CD4-positive, alpha-beta memory T cell (primary cell): ENCODE measurements at regions not wholly inside any gene's neighbourhood (a gene's known extent, or its start where the extent isn't known, plus 50 kb on each side); places are given as distances from the start of the nearest gene placed in this dataset.

Source experiments
- CTCF ChIA-PET: fragments of 350-600 bp; sonication (Branson Sonifier 250); formaldehyde crosslinking; loops from one replicate; lab custom pipeline; 2021; ENCODE audit warnings: inconsistent platforms; ENCODE audit not compliant: partially characterized antibody; lab: Charles Lee
- POLR2A ChIA-PET: fragments of 350-600 bp; sonication (Branson Sonifier 250); formaldehyde crosslinking; loops from one replicate; lab custom pipeline; 2021; ENCODE audit not compliant: partially characterized antibody; lab: Charles Lee
- DNase-seq, 5 donors: peaks; one replicate each; pipeline versions ENCODE4 v3.0.0 to v3.0.0-alpha.2; 2020 to 2022; ENCODE audit warnings: mixed read lengths in 1 of 5
- H3K27ac ChIP-seq: one replicate; pipeline ENCODE4 v1.7.0; 2013; ENCODE audit warnings: low read depth, low read length
- H3K27me3 ChIP-seq: 2 replicates; pipeline ENCODE4 v1.7.0; 2013; ENCODE audit warnings: mild to moderate bottlenecking, low read length, moderate library complexity; ENCODE audit not compliant: insufficient read depth
- H3K36me3 ChIP-seq: 2 replicates; pipeline ENCODE4 v1.7.0; 2013; ENCODE audit warnings: mild to moderate bottlenecking, low read length, moderate library complexity; ENCODE audit not compliant: insufficient read depth
- H3K4me1 ChIP-seq: 2 replicates; pipeline ENCODE4 v1.7.0; 2013; ENCODE audit warnings: mild to moderate bottlenecking, low read length, moderate library complexity; ENCODE audit not compliant: insufficient read depth
- H3K4me3 ChIP-seq, 2 donors: one replicate each; pipeline ENCODE4 v1.7.0; 2013; ENCODE audit warnings: low read length in 2 of 2, mild to moderate bottlenecking in 1 of 2
- H3K9me3 ChIP-seq, 2 donors: one replicate each; pipeline ENCODE4 v1.7.0; 2013; ENCODE audit warnings: low read length in 2 of 2, control low read depth in 1 of 2; ENCODE audit not compliant: control insufficient read depth in 1 of 2
- H3K27ac Mint-ChIP-seq, 7 donors: one replicate each; pipeline ENCODE4 v1.8.0; 2020 to 2021; ENCODE audit warnings: mixed read lengths in 7 of 7, mild to moderate bottlenecking in 6 of 7, inconsistent platforms in 3 of 7, moderate library complexity in 3 of 7
- H3K27me3 Mint-ChIP-seq, 2 donors: one replicate each; pipeline ENCODE4 v1.8.0; 2020 to 2021; ENCODE audit warnings: mixed read lengths in 2 of 2
- H3K36me3 Mint-ChIP-seq, 2 donors: one replicate each; pipeline ENCODE4 v1.8.0; 2020 to 2021; ENCODE audit warnings: mixed read lengths in 2 of 2, inconsistent platforms in 1 of 2, mild to moderate bottlenecking in 1 of 2
- H3K4me1 Mint-ChIP-seq, 4 donors: one replicate each; pipeline ENCODE4 v1.8.0; 2020 to 2021; ENCODE audit warnings: mixed read lengths in 4 of 4, mild to moderate bottlenecking in 1 of 4
- H3K4me3 Mint-ChIP-seq, 8 donors: one replicate each; pipeline ENCODE4 v1.8.0; 2020 to 2021; ENCODE audit warnings: mixed read lengths in 8 of 8, mild to moderate bottlenecking in 7 of 8, moderate library complexity in 6 of 8, inconsistent platforms in 3 of 8
- H3K9me3 Mint-ChIP-seq, 8 donors: one replicate each; pipeline ENCODE4 v1.8.0; 2020 to 2021; ENCODE audit warnings: mixed read lengths in 8 of 8, mild to moderate bottlenecking in 5 of 8, inconsistent platforms in 3 of 8, moderate library complexity in 1 of 8
- intact Hi-C: fragments of 100-400 bp; cut with micrococcal nuclease; formaldehyde crosslinking; loops from one replicate; pipeline ENCODE4 v1.15.1; 2023

DNA sequence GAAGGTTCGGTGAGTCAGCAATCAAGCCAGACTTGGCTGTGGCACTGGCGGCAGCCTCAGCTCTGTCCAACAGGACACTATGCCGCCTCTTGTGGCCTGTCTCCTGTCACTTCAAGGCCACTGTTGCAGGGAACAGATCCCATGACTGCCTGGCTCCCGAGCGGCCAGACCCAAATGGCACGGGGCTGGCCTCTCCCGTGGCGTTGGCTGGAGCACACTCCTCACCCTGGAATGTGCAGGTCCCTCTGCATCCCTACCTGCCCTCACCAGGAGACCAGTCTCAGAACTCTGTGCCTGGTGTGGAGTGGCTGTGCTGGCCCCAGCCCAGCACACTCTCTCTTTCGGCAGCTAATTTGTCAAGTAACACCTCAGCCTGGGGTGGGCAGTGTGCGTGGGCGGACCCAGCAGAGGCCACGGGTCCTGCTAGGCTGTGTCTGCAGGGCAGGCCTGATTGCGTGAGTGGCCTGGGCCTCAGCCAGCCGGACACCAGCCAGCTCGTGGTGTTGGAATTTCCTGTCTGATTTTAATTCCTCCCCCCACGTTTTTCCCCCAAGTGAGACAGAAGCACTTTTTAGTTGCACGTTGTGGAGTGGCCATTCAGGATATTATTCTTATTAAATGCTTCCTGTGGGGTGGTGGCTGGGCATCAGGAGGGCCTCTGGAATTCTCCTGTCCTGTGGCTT is 179.3 kb downstream of the GLI2 start:
- Histone ChIP-seq H3K4me1 (no peaks in the 10 kb centered on the region), H3K27me3 (no peaks in the 10 kb centered on the region), H3K36me3 (no peaks in the 10 kb centered on the region), H3K27ac (no peak overlapping the region), H3K4me3 (no peak overlapping the region), H3K9me3 (no peaks in the 10 kb centered on the region)
- ChIA-PET CTCF (no interaction called here), POLR2A (no interaction called here)
- H3K4me1 Mint-ChIP-seq, result no peaks in the 10 kb centered on the region
- H3K27me3 Mint-ChIP-seq, result peaks cover 0 to 1% of the 10 kb centered on the region in 2 donors
- intact Hi-C loops, result no loop called here
- no peaks in the 10 kb centered on the region for H3K36me3 Mint-ChIP-seq
- no peak overlapping the region for H3K4me3 Mint-ChIP-seq
- H3K9me3 Mint-ChIP-seq, result no peaks in the 10 kb centered on the region
- DNase-seq, result no peak
- no peak overlapping the region for H3K27ac Mint-ChIP-seq

- intact Hi-C loops, result no loop called here
- Histone ChIP-seq H3K36me3 (no peaks in the 10 kb centered on the region), H3K4me1 (no peaks in the 10 kb centered on the region), H3K9me3 (no peaks in the 10 kb centered on the region), H3K27me3 (no peaks in the 10 kb centered on the region), H3K4me3 (no peak overlapping the region), H3K27ac (no peak overlapping the region)
- Mint-ChIP-seq H3K9me3 (no peaks in the 10 kb centered on the region), H3K36me3 (no peaks in the 10 kb centered on the region), H3K27ac (no peak overlapping the region), H3K27me3 (peaks cover 1 to 2% of the 10 kb centered on the region in 2 donors), H3K4me3 (no peak overlapping the region), H3K4me1 (no peaks in the 10 kb centered on the region)
- CTCF ChIA-PET, result no interaction called here
- POLR2A ChIA-PET, result no interaction called here
- DNase-seq, result no peak
These were observed 180.0 kb downstream of the GLI2 start for GRCh38 chr2:120915670-120916069.

- POLR2A ChIA-PET, result no interaction called here
These were observed 180.8 kb downstream of the GLI2 start for GRCh38 chr2:120916446-120916845.

GRCh38 chr2:120917886-120918285 is 182.2 kb downstream of the GLI2 start:
- intact Hi-C loops, result no loop called here
- Mint-ChIP-seq H3K9me3 (no peaks in the 10 kb centered on the region), H3K4me3 (no peak overlapping the region), H3K27me3 (peaks cover 0 to 2% of the 10 kb centered on the region in 2 donors), H3K27ac (no peak overlapping the region), H3K4me1 (no peaks in the 10 kb centered on the region), H3K36me3 (no peaks in the 10 kb centered on the region)
- CTCF ChIA-PET, result no interaction called here
- no peak overlapping the region for H3K27ac ChIP-seq
- H3K4me3 ChIP-seq, result no peak overlapping the region
- no peaks in the 10 kb centered on the region for H3K4me1 ChIP-seq
- DNase-seq, result no peak
- H3K9me3 ChIP-seq, result no peaks in the 10 kb centered on the region
- no peaks in the 10 kb centered on the region for H3K36me3 ChIP-seq
- POLR2A ChIA-PET, result no interaction called here
- no peaks in the 10 kb centered on the region for H3K27me3 ChIP-seq

More at GRCh38 chr2:120916446-120916845, 180.8 kb downstream of the GLI2 start:
- Histone ChIP-seq H3K27me3 (no peaks in the 10 kb centered on the region), H3K27ac (no peak overlapping the region), H3K9me3 (no peaks in the 10 kb centered on the region), H3K36me3 (no peaks in the 10 kb centered on the region), H3K4me1 (no peaks in the 10 kb centered on the region), H3K4me3 (no peak overlapping the region)
- Mint-ChIP-seq H3K9me3 (no peaks in the 10 kb centered on the region), H3K4me1 (no peaks in the 10 kb centered on the region), H3K36me3 (no peaks in the 10 kb centered on the region), H3K4me3 (no peak overlapping the region), H3K27ac (no peak overlapping the region), H3K27me3 (peaks cover 0 to 2% of the 10 kb centered on the region in 2 donors)
- intact Hi-C loops, result no loop called here
- DNase-seq, result no peak
- CTCF ChIA-PET, result no interaction called here

- Histone ChIP-seq H3K4me1 (no peaks in the 10 kb centered on the region), H3K27ac (no peak overlapping the region), H3K4me3 (no peak overlapping the region), H3K27me3 (no peaks in the 10 kb centered on the region), H3K36me3 (no peaks in the 10 kb centered on the region), H3K9me3 (no peaks in the 10 kb centered on the region)
- intact Hi-C loops, result no loop called here
- Mint-ChIP-seq H3K27me3 (peaks cover 0 to 2% of the 10 kb centered on the region in 2 donors), H3K9me3 (no peaks in the 10 kb centered on the region), H3K36me3 (no peaks in the 10 kb centered on the region), H3K4me1 (no peaks in the 10 kb centered on the region), H3K4me3 (no peak overlapping the region), H3K27ac (no peak overlapping the region)
- ChIA-PET POLR2A (no interaction called here), CTCF (no interaction called here)
- no peak for DNase-seq
These were observed 183.5 kb downstream of the GLI2 start for GRCh38 chr2:120919216-120919615.

DNA sequence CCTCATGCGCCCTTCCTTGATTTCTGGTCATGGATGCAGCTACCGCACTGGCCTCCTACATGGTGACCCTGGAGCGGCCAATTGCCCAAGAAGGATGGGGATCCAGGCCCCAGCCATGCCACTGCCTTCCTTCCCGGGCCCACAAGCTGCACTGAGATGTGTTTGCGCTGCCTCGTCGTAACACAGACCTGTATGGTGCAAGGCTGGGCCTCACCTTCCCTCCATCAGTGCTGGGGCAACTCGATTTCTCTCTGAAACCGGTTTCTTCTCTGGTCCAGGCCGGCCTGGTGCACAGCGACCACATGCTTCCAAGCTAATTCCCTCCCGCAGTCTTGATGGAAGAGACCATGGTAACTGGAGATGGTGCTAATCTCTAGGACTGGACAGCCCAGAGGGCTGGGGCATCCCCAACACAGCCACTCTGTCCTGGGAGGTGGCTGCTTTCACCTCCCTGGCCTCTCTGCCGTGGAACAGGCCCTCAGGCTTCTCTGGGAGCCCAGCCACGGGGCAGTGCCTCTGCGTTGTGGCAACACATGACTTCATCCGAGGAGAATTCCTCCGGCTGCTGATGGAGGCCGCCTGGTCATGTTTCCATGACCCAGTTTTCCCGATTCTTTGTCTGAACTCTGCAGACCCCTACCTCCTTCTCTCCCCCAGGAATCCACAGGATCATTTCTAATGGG is 184.2 kb downstream of the GLI2 start:
- intact Hi-C loops, result no loop called here
- no peaks in the 10 kb centered on the region for H3K9me3 ChIP-seq
- Mint-ChIP-seq H3K4me1 (no peaks in the 10 kb centered on the region), H3K27me3 (peaks cover 0 to 2% of the 10 kb centered on the region in 2 donors), H3K27ac (no peak overlapping the region), H3K36me3 (no peaks in the 10 kb centered on the region), H3K9me3 (no peaks in the 10 kb centered on the region), H3K4me3 (no peak overlapping the region)
- CTCF ChIA-PET, result no interaction called here
- DNase-seq, result no peak
- H3K4me1 ChIP-seq, result no peaks in the 10 kb centered on the region
- POLR2A ChIA-PET, result no interaction called here
- H3K36me3 ChIP-seq, result no peaks in the 10 kb centered on the region
- H3K4me3 ChIP-seq, result no peak overlapping the region
- no peaks in the 10 kb centered on the region for H3K27me3 ChIP-seq
- H3K27ac ChIP-seq, result no peak overlapping the region

DNA sequence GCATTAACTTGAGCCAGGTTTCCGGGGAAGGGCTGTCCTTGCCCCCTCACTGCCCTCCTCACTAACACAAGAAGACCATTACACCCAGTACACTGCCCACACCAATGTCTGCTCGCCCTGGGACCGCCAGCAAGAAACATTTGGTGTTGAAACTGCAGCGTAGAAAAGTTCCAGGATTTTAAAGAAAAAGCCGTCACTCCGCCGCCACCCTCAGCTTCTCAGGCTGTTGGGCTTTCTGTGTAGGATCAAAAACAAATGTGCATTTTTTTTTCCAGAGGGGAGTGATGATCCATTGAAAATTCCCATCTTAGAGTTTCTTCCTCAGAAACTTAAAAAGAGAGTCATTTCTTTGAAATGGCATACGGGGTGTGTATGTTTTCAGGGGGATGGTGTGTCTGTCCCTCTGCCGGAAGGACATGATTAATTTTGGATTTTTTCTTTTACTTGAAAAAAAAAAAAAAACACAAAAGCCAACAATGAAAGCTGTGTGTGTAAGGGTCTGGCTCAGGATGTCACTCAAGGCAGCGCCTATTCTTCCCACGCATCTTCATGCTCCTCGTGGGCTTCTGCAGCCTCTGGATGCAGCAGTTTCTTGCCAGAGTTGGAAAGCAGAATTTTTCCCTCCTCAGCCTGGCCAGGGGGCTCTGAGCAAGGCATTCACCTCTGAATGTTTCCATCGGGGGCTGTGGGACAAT is 184.9 kb downstream of the GLI2 start:
- POLR2A ChIA-PET, result no interaction called here
- no peaks in the 10 kb centered on the region for H3K27me3 ChIP-seq
- no peak overlapping the region for H3K27ac ChIP-seq
- CTCF ChIA-PET, result no interaction called here
- intact Hi-C loops, result no loop called here
- no peaks in the 10 kb centered on the region for H3K9me3 ChIP-seq
- no peaks in the 10 kb centered on the region for H3K36me3 ChIP-seq
- no peaks in the 10 kb centered on the region for H3K4me1 Mint-ChIP-seq
- no peaks in the 10 kb centered on the region for H3K9me3 Mint-ChIP-seq
- H3K4me1 ChIP-seq, result no peaks in the 10 kb centered on the region
- H3K36me3 Mint-ChIP-seq, result no peaks in the 10 kb centered on the region
- DNase-seq, result no peak
- no peak overlapping the region for H3K27ac Mint-ChIP-seq
- no peak overlapping the region for H3K4me3 Mint-ChIP-seq
- no peak overlapping the region for H3K4me3 ChIP-seq
- peaks cover 0 to 2% of the 10 kb centered on the region in 2 donors for H3K27me3 Mint-ChIP-seq
